ENCODE measurements at regions not wholly inside any gene's neighbourhood (a gene's known extent, or its start where the extent isn't known, plus 50 kb on each side); places are given as distances from the start of the nearest gene placed in this dataset.
"Not testable (repeated sequence)": the region's sequence is repeated elsewhere in the genome, so short reads cannot be mapped to it uniquely, and the experiment has no call there.

GRCh38 chr9:108441726-108442125 lies 414.1 kb downstream of the ACTL7B start:
- DNase-seq: no peak

GRCh38 chr9:108441251-108441650 lies 414.5 kb downstream of the ACTL7B start:
- no peak for DNase-seq

GRCh38 chr9:108439947-108440346 lies 415.8 kb downstream of the ACTL7B start:
- DNase-seq: no peak

- no peak for DNase-seq
Observed at GRCh38 chr9:108437656-108438055, 418.1 kb downstream of the ACTL7B start.

GRCh38 chr9:108436448-108436847 lies 419.3 kb downstream of the ACTL7B start:
- no peak for DNase-seq

GRCh38 chr9:108434502-108434901 lies 421.3 kb downstream of the ACTL7B start:
- no peak for DNase-seq

- DNase-seq: no peak
Observed at GRCh38 chr9:108434036-108434435, 421.8 kb downstream of the ACTL7B start.

- DNase-seq: no peak
Observed at GRCh38 chr9:108430655-108431054, 425.1 kb downstream of the ACTL7B start.

GRCh38 chr9:108427751-108428150 lies 428.0 kb downstream of the ACTL7B start:
- DNase-seq: no peak

- DNase-seq: not testable (repeated sequence)
Observed at GRCh38 chr9:108426421-108426940, 429.3 kb downstream of the ACTL7B start.

- DNase-seq: no peak
Observed at GRCh38 chr9:108423433-108423832, 432.4 kb downstream of the ACTL7B start.

- DNase-seq: no peak
Observed at GRCh38 chr9:108419379-108419778, 436.4 kb downstream of the ACTL7B start.

- no peak for DNase-seq
Observed at GRCh38 chr9:108417726-108418125, 438.1 kb downstream of the ACTL7B start.

GRCh38 chr9:108417312-108417711 lies 438.5 kb downstream of the ACTL7B start:
- no peak for DNase-seq

- no peak for DNase-seq
Observed at GRCh38 chr9:108416324-108416723, 439.5 kb downstream of the ACTL7B start.

GRCh38 chr9:108413809-108414208 lies 442.0 kb downstream of the ACTL7B start:
- no peak for DNase-seq

- no peak for DNase-seq
Observed at GRCh38 chr9:108412755-108413154, 443.0 kb downstream of the ACTL7B start.

- DNase-seq: no peak
Observed at GRCh38 chr9:108411632-108412031, 444.2 kb downstream of the ACTL7B start.

GRCh38 chr9:108410161-108410560 lies 445.6 kb downstream of the ACTL7B start:
- DNase-seq: no peak

GRCh38 chr9:108400297-108400696 lies 455.5 kb downstream of the ACTL7B start:
- no peak for DNase-seq

GRCh38 chr9:108399851-108400250 lies 455.9 kb downstream of the ACTL7B start:
- DNase-seq: no peak

- DNase-seq: no peak
Observed at GRCh38 chr9:108397286-108397685, 458.5 kb downstream of the ACTL7B start.

GRCh38 chr9:108396611-108397010 lies 459.2 kb downstream of the ACTL7B start:
- DNase-seq: no peak

GRCh38 chr9:108396193-108396592 lies 459.6 kb downstream of the ACTL7B start:
- DNase-seq: no peak

GRCh38 chr9:108395421-108395820 lies 460.4 kb downstream of the ACTL7B start:
- DNase-seq: no peak

- no peak for DNase-seq
Observed at GRCh38 chr9:108394726-108395125, 461.1 kb downstream of the ACTL7B start.
